Ascending aorta (tissue), 2 donors: ENCODE measurements at regions not wholly inside any gene's neighbourhood (a gene's known extent, or its start where the extent isn't known, plus 50 kb on each side); places are given as distances from the start of the nearest gene placed in this dataset.

Source experiments
- DNase-seq, 2 donors: peaks; one replicate each; pipeline ENCODE4 v3.0.0-alpha.2; 2019; ENCODE audit warnings: low spot score in 2 of 2
- H3K27ac ChIP-seq, 2 donors: fragments of 200-600 bp; sonication (generic); one replicate each; pipeline ENCODE4 v1.5.1; 2016 to 2017; ENCODE audit warnings: mild to moderate bottlenecking in 1 of 2
- H3K27me3 ChIP-seq: fragments of 200-600 bp; sonication (generic); one replicate; pipeline ENCODE4 v1.5.1; 2017
- H3K36me3 ChIP-seq, 2 donors: fragments of 200-600 bp; sonication (generic); one replicate each; pipeline ENCODE4 v1.5.1; 2016
- H3K4me1 ChIP-seq, 2 donors: fragments of 200-600 bp; sonication (generic); one replicate each; pipeline ENCODE4 v1.5.1; 2016 to 2017; ENCODE audit warnings: mild to moderate bottlenecking in 1 of 2
- H3K4me3 ChIP-seq, 2 donors: fragments of 200-600 bp; sonication (generic); one replicate each; pipeline ENCODE4 v1.5.1; 2016 to 2017; ENCODE audit warnings: mild to moderate bottlenecking in 1 of 2
- H3K9me3 ChIP-seq, 2 donors: fragments of 200-600 bp; sonication (generic); one replicate each; pipeline ENCODE4 v1.5.1; 2016
- CTCF ChIP-seq, 3 experiments: fragments of 200-600 bp in 2 of 3; fragments of 450-650 bp in 1 of 3; sonication (generic) in 2 of 3; IDR thresholded peaks; one replicate each; pipeline ENCODE4 v1.5.1; 2016 to 2019; ENCODE audit warnings: antibody characterized with exemption in 3 of 3, mild to moderate bottlenecking in 1 of 3, moderate library complexity in 1 of 3
- intact Hi-C: fragments of 100-400 bp; cut with DNase I; formaldehyde crosslinking; loops from one replicate; pipeline ENCODE4 v1.15.1; 2023

DNA sequence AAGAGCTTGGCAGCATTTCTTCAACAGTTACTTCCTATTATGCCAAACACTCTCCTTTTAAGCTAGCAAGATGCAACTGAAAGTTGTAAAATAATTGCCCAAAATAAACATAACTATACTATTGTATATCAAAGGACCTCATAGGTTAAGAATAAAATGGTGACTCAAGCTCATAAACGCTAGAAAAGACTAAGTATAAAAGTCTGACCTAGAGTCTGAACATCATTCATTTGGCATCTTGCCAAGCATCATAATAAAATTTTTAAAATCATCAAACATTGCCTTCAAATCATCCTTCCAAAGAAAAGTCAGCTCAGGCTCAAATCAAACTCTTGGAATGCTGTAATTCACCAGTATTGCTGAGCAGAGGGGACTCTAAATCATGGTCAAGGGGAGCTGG lies 281.2 kb downstream of the QDPR start:
- no peak for TF ChIP-seq CTCF (IDR thresholded peaks at IDR 0.05)
- Histone ChIP-seq H3K9me3 (no peaks in the 10 kb centered on the region), H3K27ac (peak overlapping the region in 1 of 2 donors; percentile 2), H3K27me3 (no peaks in the 10 kb centered on the region), H3K4me1 (peaks cover 0 to 10% of the 10 kb centered on the region in 2 donors), H3K4me3 (no peak overlapping the region), H3K36me3 (no peaks in the 10 kb centered on the region)
- no peak for DNase-seq
- intact Hi-C loops = no loop called here

GRCh38 chr4:17220816-17221215 lies 291.1 kb downstream of the QDPR start:
- H3K27ac ChIP-seq = no peak overlapping the region
- no peak for DNase-seq
- no peaks in the 10 kb centered on the region for H3K4me1 ChIP-seq
- intact Hi-C loops = no loop called here
- H3K36me3 ChIP-seq = no peaks in the 10 kb centered on the region
- no peak for TF ChIP-seq CTCF (IDR thresholded peaks at IDR 0.05)
- H3K9me3 ChIP-seq = no peaks in the 10 kb centered on the region
- H3K4me3 ChIP-seq = no peak overlapping the region
- H3K27me3 ChIP-seq = no peaks in the 10 kb centered on the region

DNA sequence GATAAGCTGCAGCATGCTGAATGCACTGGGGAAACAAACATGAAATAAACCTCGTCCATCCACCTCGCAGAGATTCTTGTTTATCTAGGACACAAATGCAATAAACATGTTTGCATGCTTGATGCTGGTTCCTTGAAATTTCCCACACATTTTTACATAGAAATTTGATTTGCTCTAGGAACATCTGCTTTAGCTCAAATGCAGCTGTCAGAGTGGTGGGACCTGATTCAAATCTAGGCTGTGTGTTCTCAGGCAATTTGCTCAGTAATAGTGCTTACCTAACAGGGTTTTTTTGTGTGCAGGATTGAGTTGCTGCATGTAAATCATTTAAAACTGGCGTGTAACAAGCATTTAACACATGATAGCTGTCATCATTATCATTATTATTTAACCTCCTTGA lies 293.1 kb downstream of the QDPR start:
- no peaks in the 10 kb centered on the region for H3K9me3 ChIP-seq
- no peak for TF ChIP-seq CTCF (IDR thresholded peaks at IDR 0.05)
- intact Hi-C loops = no loop called here
- H3K27me3 ChIP-seq = no peaks in the 10 kb centered on the region
- no peak for DNase-seq
- no peak overlapping the region for H3K4me3 ChIP-seq
- no peak overlapping the region for H3K27ac ChIP-seq
- H3K36me3 ChIP-seq = no peaks in the 10 kb centered on the region
- H3K4me1 ChIP-seq = no peaks in the 10 kb centered on the region

- Histone ChIP-seq H3K4me3 (no peak overlapping the region), H3K36me3 (no peaks in the 10 kb centered on the region), H3K27ac (no peak overlapping the region), H3K27me3 (no peaks in the 10 kb centered on the region), H3K9me3 (no peaks in the 10 kb centered on the region), H3K4me1 (peaks cover 0 to 2% of the 10 kb centered on the region in 2 donors)
- no peak for DNase-seq
- no peak for TF ChIP-seq CTCF (IDR thresholded peaks at IDR 0.05)
- intact Hi-C loops = no loop called here
Observed at GRCh38 chr4:17206829-17207801, 304.8 kb downstream of the QDPR start.

GRCh38 chr4:17204908-17205307 lies 306.5 kb upstream of the LDB2 start:
- intact Hi-C loops = no loop called here
- Histone ChIP-seq H3K4me3 (no peak overlapping the region), H3K27me3 (no peaks in the 10 kb centered on the region), H3K27ac (no peak overlapping the region), H3K9me3 (no peaks in the 10 kb centered on the region), H3K36me3 (no peaks in the 10 kb centered on the region), H3K4me1 (peaks cover 0 to 2% of the 10 kb centered on the region in 2 donors)
- no peak for TF ChIP-seq CTCF (IDR thresholded peaks at IDR 0.05)
- no peak for DNase-seq
